ENCODE measurements at regions not wholly inside any gene's neighbourhood (a gene's known extent, or its start where the extent isn't known, plus 50 kb on each side); places are given as distances from the start of the nearest gene placed in this dataset.

- TF ChIP-seq FOSL1 (IDR thresholded peaks at IDR 0.05; ENCODE audit: low read depth): no peak
- no peak for TF ChIP-seq CBX3 (IDR thresholded peaks at IDR 0.05; ENCODE audit: low read depth)
- TF ChIP-seq CTCF (IDR thresholded peaks at IDR 0.05 in 2 of 3, conservative IDR thresholded peaks at IDR 0.05 in 1 of 3; ENCODE audit: borderline replicate concordance in 1 of 3, insufficient read depth in 1 of 3, low read depth in 2 of 3, low read length in 2 of 3): no peak
- TF ChIP-seq SRF (IDR thresholded peaks at IDR 0.05; ENCODE audit: low read depth): no peak
- TF ChIP-seq POLR2AphosphoS5 (IDR thresholded peaks at IDR 0.05; ENCODE audit: low read depth, low read length): no peak
- no peak for TF ChIP-seq EZH2 (IDR thresholded peaks at IDR 0.05)
- TF ChIP-seq MAX (IDR thresholded peaks at IDR 0.05): no peak
- no peak for TF ChIP-seq SP1 (IDR thresholded peaks at IDR 0.05; ENCODE audit: low read depth)
- TF ChIP-seq POLR2A (IDR thresholded peaks at IDR 0.05; ENCODE audit: borderline replicate concordance, extremely low read depth, insufficient read depth, insufficient read length): no peak
- no peak for TF ChIP-seq SIN3A (IDR thresholded peaks at IDR 0.05; ENCODE audit: low read depth)
- TF ChIP-seq RAD21 (IDR thresholded peaks at IDR 0.05; ENCODE audit: low read depth): no peak
These were observed 67.5 kb upstream of the PRLR start for GRCh38 chr5:35297755-35298154.

Measured in HCT116 (cell line).